ENCODE measurements at regions not wholly inside any gene's neighbourhood (a gene's known extent, or its start where the extent isn't known, plus 50 kb on each side); places are given as distances from the start of the nearest gene placed in this dataset.

DNA sequence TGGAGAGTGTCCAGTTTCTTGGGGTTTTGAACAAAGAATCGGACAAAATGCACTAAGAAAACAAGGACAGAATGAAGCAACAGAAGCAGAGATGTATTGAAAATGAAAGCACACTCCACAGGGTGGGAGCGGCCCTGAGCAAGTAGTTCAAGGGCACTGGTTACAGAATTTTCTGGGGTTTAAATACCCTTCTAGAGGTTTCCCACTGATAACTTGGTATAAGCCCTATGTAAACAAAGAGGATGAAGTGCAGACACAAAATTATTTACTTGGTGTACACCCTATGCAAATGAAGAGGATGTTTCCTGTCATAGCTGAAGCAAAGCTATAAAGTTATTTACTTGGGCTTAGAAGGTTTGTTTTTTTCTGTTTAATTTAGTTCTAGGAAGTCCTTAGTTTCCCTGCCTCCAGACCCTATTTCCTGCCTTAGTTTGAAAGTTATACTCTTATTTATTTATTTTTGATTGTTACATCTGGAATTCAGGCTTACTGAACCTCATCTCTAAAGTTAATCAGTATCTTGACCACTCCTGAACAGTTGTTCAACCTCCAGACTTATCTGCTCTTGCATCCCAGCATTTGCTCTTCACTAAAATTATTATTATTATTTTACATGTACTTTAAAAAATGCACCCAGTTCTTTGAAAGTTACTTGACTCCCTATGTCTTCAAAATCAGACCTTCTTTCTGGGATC, 193.5 kb downstream of the SPP2 start:
- FAIRE-seq = no peak

DNA sequence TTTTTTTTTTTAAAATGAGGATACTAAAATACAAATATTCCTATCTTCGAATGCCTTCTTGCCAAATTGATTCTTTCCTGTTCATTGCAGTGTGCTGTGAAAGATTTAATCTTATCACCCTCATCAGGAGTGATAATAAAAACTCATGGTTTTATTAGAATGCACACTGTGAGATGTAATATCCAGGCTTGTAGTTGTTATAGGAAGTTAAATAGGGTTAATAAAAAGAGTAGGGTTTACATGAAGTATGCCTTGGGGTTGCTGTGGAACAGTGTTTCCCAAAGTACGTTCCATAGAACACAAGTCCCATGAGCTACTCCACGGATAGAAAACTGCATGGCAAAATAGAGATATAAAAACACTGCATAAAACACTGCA, 191.9 kb downstream of the SPP2 start:
- no peak for FAIRE-seq

DNA sequence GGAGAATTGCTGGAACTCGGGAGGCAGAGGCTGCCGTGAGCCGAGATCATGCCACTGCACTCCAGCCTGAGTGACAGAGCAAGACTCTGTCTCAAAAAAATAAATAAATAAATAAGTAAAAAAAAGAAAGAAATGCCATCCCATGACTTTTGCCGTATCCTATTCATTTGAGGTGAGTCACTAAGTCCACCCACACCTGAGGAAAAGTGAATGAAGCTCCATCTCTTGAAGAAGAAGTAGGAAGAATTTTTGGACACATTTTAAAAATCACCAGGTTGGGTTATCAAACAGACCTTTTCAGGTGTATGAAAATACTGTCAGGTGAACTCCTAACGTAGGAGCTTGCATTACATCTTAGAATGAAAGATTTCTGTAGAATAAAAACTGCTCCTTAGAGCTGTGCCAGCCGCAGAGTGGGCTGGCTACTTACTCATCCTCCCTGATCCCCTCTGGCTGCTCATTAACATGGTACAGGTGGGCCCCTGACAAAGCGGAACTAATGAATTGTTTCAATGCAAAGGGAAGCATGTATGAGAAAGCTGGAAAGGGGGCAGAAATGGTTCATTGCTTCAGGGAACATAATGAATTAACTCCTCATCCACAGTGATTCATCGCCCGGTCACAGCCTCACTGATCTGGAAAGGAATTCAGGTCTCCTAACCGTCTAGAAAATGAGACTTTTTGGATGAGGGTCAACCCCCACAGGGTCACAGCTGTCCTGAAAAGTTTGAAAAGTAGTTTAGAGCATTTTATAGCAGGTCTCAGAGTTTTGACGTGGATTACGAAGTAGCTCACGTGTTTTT, 191.4 kb downstream of the SPP2 start:
- FAIRE-seq = no peak

DNA sequence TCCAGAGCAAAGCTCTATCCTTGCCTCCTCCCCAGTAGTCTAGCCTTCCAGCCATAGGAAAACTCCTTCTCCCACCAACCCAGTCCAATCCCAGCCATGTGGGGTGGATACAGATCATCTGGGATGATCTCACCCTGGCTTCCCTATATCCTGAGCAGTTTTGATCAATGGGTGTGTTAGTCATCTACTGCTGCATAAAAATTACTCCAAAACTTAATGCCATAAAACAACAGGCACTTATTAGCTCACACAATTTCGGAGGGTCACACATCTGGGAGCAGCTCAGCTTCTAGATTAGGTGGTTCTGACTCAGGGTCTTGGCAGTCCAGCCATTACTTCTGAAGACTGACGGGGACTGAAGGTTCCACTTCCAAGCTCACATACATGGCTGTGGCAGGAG, 190.4 kb downstream of the SPP2 start:
- no peak for FAIRE-seq

DNA sequence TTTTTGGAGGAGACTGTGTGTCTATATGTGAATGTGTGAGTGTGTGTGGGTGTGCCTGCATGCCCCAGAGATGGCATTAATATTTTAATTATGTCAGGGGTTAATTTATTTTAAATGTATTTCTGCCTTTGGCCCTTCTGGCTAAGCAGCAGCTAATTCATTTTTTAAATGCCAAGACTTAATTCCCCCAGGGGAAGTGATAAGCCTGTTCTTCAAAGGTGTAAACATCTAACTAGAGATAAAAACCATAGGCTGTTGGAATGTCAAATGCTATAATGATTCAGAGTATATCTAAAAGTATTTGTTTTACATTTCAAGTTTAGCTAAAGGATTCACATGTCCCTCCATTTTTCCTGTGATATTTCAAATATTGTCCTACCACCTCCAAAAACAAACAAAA, 184.7 kb downstream of the SPP2 start:
- FAIRE-seq = no peak

DNA sequence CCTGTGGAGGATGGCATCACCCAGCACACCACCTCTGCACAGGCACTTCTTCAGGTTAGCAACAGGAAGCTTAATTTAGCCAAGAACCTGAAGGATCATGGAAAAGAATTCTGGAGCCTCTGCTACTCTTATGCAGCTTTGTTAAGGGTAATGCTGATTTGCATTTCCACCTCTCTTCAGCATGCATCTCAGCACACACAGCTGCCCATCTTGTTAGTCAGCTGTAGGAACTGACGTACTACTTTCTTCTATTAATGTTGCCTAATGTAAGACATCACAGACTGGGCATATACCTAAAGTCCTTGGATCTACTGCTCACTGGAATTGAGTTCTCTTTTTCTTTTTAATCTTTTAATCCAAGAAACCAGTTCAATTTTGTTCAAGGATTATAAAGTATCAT, 181.0 kb downstream of the SPP2 start:
- FAIRE-seq = no peak

DNA sequence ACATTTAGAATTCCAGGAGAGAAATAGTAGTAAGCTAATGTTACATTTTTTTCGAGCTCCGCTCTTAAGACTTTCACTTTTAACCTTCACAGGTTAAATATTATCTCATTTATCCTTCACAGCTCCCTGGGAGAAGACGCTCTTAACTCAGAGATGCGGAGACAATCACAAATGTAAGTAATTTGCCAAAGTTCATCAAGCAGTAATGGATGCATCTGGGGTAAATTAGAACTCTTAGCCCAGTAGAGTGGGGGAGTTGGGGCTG, 168.5 kb downstream of the SPP2 start:
- FAIRE-seq = no peak

DNA sequence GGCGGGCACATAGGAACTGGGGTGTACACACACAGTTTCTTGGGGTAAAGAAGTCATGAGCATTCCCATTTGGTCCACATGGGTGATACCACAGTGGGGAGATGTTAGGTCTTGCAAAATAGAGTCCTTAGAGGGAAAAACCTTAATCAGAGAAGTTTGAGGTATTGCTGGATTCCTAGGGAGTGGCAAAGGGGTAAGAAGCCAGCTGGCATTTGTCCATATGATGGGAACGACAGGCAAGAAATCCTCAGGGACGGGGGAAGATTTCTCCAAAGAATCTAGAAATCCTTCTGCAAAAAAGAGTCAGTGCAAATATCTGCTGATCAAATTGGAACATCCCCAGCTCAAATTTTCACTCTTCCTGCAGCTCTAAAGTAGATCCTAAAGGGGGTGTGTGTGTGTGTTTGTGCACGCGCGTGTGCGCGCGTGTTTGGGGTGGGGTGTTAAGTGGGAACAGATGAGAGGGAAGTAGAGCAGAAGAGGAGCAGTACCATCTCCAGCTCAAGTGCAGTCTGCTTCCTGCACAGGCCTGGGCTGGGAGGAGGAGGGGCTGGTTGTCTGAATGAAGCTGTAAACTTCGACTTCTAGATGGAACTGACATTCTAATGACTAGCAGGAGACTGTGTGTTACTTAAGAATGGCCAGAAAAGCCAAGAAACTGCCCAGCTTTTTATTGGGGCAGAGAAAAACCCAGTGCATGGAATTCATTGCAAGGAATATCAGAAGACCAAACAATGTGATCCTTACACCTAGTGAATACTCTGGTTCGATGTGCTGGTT, 168.0 kb downstream of the SPP2 start:
- no peak for FAIRE-seq

DNA sequence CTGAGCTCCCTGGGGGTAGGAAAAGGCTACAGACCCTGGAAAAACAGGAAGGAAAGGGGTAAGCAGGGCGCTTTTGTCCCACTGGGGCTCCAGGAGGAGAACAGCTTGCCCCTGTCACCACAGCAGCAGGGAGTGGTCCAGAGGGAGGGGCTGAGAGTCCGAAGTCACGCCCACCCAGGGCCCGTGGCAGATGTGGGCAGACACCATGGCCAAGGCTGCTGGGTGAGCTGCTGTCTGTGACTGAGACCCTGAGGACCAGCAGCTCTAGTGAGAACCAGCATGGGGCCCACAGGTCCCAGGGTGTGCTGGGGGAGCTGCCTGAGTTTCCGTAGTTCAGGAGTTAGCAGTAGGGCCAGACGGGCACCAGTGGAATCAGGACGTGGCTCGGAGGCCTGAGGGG, 162.0 kb downstream of the SPP2 start:
- no peak for FAIRE-seq

DNA sequence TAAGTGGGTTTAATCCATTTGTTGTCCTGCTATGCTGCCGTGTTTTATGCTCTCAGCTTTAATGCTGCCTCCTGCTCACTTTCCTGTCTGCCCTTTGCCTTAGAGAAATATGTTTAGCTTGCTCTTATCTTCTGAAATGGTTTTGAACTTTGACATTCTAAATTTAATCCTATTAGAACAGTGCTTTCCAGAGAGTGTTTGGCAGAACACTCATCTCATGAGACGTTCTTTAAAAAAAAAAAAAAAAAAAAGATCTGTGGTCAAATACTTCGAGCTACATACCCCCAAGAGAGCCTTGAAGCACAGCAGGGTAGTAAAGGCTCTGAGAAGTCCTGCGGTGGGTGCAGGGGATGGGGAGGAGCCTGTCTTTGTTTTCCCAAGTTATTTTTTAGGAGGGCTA, 161.3 kb downstream of the SPP2 start:
- no peak for FAIRE-seq

DNA sequence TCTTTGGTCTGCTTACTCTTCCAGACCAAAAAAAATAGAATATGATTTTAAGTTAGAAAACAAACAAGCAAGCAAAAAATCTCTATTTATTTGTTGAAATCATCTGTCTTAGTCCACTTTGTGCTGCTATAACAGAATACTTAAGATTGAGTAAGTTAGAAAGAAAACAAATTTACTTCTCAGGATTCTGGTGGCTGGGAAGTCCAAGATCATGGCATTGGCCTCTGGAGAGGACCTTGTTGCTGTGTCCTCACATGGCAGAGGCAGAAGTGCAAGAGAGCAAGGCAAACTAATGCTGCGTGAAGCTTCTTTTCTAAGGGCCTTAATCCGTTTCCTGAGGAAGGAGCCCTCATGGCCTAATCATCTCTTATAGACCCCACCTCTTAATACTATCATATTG, 156.2 kb downstream of the SPP2 start:
- FAIRE-seq = no peak

DNA sequence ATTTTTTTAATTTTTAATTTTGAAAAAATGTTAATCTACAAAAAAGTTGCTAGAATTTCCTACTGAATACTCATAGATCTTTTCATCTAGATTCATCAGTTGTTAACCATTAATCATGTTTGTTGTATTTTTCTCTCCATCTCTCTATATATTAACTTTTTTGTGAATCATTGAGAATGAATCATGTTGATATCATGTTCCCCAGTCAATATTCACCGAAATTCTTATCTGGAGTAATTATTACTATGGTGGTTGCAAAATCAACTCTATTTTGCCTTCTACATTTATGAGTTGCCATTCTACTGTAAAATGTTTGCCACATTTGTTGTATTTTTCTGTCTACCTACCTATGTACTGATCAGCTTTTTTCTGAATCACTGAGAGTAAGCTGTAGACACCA, 154.0 kb downstream of the SPP2 start:
- FAIRE-seq = no peak

DNA sequence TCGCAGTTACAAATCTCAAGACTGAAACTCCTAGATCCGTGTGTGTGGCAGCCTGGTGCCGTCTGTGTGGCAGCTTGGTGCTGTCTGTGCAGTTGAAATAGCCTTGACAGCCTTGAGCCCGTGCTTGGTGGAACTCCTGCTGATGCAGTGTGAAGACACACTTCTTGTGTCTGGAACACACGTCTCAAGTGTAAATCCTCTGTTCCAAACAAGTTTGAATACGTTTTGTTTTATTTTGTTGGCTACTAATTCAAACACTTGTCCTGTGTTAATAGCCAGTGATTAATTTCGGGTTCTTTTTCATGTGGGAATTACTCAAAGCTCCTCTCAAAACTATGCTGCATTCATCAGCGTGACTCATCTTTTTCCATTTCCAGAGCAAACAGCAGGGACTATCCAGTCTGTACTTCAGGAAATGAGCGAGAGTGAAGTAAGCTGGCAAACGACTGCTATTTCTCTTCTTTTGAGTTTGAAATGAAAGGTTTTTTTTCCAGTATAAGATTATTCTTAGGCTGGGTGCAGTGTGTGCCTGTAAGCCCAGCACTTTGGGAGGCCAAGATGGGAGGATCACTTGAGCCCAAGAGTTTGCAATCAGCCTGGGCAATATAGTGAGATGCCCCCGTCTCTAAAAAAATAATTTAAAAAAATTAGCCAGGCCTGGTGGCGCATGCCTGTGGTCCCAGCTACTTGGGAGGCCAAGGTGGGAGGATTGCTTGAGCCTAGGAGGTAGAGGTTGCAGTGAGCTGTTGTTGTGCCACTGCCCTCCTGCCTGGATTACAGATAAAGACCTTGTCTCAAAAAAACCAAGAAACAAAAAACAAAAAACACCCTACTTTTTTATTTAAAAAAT, 152.9 kb downstream of the SPP2 start:
- no peak for FAIRE-seq

DNA sequence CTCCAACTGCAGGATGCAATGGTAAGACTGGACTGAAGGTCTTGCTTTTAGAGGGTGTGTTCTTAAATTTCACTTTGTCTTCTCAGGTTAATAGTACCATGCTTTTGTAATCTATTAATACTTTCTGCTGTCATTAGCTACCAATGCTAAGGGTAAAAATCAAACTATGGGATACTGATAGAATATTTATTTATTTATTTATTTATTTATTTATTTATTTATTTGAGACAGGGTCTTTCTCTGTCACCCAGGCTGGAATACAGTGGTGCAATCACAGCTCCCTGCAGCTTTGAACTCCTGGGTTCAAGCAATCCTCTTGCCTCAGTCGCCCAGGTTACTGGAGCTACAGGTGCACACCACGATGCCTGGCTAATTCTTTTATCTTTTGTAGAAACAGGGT, 152.1 kb downstream of the SPP2 start:
- FAIRE-seq = no peak

DNA sequence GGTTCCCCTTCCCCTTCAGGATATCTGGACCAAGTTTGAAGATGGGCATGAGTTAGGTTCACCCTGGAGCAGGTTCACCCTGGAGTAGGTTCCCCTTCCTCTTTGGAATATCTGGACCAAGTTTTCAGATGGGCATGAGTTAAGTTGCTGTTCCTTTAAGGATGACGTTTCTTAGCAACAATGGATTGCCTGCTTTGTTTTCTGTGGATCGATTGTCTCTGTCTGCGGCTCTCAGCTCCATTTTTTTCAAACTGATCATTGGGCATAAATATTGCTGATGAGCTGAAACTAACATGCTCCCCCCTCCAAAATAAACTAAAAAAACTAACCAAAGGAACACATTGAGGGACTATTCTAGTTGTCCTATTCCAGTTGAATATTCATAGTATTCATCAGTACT, 149.5 kb downstream of the SPP2 start:
- FAIRE-seq = no peak

DNA sequence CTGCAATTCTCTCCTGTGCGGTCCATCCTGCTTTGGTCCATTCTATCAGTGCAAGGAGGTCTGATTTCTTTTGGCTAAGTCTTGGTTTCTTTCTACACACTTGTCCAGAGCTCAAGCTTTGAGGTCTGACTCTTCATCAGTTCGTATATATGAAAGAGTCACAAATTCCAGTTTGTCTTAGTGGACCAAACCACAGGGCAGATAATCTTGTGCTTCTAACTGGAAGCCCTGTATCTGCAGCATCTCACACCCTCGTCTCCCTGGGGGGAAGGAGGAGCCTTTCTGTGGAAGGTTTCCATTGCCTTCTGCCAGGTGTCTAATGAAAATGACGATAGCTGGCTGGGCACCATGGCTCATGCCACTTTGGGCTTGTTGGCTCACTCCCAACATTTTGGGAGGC, 148.5 kb downstream of the SPP2 start:
- FAIRE-seq = no peak

DNA sequence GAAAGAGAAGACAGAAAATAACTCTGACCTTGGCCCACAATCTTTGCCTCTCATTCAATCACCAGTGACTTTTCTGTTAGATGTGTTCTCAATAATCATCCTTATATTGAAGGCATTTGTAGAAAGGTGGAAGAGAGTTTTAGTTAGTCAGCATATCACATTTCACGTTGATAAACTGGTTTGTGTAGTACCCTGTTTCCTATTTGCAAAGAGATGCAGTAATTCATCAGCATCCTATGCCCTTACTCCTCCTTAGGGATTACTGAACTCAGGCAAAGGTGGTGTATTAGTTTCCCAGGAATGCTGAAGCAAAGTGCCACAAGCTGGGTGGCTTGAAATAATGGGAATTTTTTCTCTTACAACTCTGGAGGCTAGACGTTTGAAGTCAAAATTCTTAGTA, 145.0 kb downstream of the SPP2 start:
- no peak for FAIRE-seq

DNA sequence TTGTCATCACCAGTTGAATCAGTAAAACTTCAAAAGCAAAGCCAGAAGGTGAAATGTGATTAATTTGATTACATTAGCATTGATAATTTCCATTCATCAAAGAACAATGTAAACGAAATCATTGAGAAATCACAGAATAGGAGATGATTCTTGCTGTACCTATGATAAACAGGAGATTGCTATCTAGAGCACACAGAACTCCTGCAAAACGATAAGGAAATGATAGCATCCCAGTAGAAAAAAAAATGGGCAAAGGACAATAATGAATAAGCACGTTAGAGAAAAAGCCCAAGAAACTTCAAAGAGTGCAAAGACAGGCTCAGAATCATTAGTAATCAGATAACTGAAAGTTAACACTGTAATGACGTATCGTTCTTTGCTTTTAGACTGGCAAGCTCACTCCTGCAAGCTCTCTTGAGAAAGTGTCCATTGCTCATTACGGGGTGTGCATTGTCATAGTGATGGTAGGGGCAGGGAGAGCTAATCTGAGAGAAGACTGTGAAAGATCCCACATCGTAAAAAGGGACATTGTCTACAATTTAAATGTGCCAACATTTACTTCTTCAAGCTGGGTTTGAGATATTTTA, 143.6 kb downstream of the SPP2 start:
- no peak for FAIRE-seq

DNA sequence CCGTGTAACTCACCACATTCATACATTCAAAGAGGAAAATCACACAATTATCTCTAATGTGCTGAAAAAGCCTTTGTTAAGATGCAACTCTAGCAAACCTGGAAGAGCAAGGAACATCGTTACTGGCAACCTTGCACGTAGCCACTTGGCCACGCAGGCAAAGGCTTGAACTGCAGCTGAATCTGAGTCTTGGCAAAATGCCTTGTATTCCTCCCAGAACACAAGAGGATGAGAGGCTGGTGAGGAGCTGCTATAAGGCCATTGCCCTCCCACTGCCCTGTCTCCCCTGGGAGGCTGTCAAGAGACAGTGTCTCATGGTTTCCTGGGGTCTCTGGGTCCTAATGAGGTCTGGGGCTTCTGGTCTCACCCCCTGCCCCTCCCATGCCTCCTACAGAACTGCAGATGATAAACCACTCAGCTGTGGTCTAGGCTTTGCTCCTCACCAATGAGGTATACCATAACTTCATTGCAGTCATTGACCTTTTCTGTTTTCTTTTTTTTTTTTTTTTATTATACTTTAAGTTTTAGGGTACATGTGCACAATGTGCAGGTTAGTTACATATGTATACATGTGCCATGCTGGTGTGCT, 141.4 kb downstream of the SPP2 start:
- no peak for FAIRE-seq

DNA sequence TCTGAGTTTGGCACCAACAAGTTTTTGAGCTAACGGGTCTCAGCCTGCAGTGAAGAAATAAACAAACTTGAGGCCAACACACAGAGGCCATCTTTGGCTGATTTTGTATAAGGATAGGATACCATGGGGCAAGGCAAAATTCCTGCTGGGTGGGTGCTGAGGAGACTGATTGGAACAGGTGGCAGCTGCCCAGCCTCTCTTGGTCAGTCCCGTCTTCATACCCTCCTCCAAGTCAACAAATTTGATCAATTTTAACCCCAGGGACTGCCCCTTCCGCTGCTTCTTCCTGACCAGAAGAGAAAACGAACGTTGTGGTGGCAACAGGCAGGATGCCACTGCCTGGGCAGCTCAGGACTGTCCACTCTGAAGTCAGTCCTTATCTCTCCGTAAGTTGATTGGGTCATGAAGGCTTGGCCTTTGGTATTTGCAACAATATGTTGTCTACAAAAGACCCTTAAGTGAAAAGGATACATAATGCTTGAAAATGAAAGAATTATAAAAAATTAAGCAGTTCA, 139.3 kb downstream of the SPP2 start:
- no peak for FAIRE-seq

DNA sequence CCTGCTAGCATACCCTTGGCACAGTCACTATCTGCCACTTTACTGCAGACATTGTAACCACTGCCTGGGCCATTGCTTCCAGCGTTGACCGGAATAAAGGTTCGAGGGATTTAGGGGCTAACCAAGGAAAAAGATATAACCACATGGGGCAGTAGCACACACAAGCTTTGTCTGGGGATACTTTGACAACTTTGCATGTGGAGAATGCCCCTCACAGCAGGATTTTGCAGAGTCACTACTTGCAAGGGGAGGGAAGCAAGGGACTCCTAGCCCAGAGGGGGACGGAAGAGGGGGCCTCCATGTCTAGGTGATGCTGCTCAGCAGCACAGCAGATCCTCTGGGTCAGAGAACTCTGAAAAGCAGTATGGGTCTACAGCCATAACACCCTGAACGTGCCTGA, 138.7 kb downstream of the SPP2 start:
- no peak for FAIRE-seq

DNA sequence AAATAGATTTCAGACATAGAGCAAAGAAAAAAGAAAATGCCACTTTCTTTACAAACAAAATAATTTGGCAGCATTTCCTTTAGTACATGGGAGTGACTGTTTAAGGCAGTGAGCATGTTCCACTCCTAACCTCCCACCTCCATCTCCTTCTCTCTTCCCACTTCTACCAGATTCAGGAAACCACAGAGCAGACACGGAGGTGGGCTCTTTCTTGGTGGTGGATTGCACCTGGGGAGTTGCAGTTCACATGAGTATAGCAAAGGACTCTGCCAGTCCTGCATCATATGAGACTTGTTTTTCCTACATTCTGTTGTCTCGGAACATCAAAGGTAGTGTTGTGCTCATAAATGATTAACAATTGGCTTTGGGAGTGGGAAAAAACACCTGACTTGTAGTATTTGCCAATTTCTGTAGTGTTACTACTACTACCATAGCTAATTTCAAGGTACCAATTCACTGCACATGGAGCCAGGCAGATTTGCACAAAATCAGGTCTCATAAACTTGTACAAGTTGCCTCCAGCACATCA, 137.2 kb downstream of the SPP2 start:
- no peak for FAIRE-seq

Measured in colon (tissue), 2 donors.